ENCODE measurements at regions not wholly inside any gene's neighbourhood (a gene's known extent, or its start where the extent isn't known, plus 50 kb on each side); places are given as distances from the start of the nearest gene placed in this dataset.
"Not testable (repeated sequence)": the region's sequence is repeated elsewhere in the genome, so short reads cannot be mapped to it uniquely, and the experiment has no call there.

DNA sequence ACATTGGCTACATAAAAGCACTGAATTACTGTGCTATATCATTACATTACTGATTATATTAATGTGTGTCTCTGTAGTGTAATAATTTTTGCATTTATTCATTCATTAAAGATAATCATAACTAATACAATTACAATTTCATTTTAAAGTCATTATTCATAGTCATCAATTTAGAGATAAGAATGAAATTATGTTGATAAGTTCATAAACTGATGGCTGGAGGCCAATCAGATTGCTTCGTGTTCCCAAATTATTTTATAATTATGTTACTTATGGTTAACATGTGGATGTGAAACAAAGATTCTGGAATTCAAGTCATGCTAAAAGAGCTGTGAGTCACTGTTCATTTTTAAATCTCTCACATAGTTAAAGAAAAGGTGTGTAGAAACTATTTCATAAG, 223.4 kb upstream of the HAND2 start:
- no peak for DNase-seq

GRCh38 chr4:173752610-173753230, 222.7 kb upstream of the HAND2 start:
- DNase-seq = peak; percentile 29 to 54

- DNase-seq = peak; percentile 10 to 22
Observed at GRCh38 chr4:173748353-173748752, 218.3 kb upstream of the HAND2 start.

- DNase-seq = no peak
Observed at GRCh38 chr4:173747537-173748257, 217.7 kb upstream of the HAND2 start.

GRCh38 chr4:173746424-173746823, 216.4 kb upstream of the HAND2 start:
- DNase-seq = no peak

DNA sequence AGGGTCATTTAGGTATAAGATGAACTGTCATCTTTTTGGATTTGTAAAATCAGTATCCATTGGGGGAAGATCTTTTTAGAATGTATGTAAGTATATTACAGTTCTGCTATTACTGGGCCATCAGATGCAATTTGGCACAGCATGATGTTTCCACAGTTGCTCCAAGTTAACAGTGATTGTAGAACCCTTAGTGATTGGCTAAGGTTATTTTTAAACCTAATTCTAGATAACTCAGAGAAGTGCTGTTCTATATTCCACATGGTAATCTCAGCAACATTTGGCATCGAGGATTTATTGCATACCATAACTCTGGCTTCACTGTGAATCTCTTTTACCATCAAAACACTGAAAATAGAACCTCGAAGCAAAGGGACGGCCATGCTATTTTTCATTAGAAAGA, 215.7 kb upstream of the HAND2 start:
- DNase-seq = no peak

GRCh38 chr4:173736840-173737239, 206.8 kb upstream of the HAND2 start:
- peak in 1 of 2 experiments; percentile 18 for DNase-seq

DNA sequence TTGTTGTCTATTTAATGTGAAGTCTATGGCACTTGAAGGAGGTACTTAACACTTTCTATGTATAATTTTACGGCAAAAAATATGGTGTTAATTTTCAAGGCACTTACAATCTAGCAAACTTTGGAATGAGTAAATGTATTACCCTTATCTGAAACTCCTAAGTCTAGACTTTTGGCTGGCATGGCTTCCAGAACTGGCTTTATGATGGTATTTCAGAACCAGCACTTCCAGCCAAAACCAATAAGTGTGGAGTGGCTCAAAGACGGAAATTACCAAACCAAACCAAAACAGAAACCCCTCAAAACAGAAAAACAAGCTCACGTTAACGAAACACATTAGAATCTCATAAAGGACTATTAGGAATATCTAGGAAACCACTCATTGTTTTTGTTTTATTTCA, 205.6 kb upstream of the HAND2 start:
- no peak for DNase-seq

DNA sequence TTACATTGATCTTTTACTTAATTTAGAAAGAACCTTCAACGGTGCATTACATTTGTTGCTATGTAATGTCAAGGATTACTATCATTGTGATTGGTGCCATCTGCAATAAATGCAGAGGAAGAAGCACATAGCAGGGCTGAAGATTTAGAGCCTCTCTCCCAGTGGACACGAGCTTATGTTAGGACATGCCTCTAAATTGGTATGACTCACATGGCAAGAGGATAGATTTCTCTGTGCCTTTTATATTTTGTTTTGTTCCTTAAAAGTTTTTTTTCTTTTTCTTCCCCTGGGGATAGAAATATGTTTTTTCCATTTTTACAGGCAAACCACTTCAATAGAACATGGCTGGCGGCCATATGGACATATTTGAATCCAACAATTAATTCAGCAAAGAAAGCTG, 205.0 kb upstream of the HAND2 start:
- DNase-seq = no peak

DNA sequence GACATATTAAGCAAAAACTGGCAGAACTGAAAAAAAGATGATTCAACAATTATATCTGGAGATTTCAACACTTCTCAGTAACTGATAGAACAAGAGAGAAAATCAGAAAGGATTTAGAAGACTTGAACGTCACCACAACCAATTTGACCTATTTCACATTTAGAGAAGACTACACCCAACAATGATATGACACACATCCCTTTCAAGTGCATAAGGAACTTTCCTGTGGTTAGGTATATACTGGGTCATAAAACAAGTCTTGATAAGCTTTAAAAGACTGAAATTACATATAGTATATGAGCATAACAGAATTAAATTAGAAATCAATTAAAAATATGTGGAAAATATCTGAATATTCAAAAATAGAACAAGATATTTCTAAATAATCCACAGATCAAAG, 201.2 kb upstream of the HAND2 start:
- DNase-seq = no peak

DNA sequence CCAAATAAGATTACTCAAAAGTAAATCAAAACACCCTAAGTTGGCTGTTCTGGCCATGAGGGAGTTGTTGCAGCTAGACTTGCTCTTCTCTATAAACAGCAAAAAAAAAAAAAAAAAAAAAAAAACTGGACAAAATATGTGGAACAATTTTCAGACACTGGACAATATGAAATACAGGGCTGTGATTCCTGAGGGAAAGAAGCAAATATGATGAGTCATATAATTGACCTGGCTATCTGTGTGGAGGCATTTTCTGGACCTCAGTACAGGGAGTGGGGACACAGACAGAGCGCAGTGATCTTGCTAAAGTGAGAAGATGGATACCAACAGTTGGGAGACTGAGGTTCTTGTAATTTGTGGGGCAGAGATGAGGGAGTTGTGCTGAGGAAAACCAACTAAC, 192.0 kb upstream of the HAND2 start:
- DNase-seq = no peak

GRCh38 chr4:173718504-173718903, 188.5 kb upstream of the HAND2 start:
- not testable (repeated sequence) for DNase-seq

- no peak for DNase-seq
Observed at GRCh38 chr4:173717581-173717980, 187.6 kb upstream of the HAND2 start.

DNA sequence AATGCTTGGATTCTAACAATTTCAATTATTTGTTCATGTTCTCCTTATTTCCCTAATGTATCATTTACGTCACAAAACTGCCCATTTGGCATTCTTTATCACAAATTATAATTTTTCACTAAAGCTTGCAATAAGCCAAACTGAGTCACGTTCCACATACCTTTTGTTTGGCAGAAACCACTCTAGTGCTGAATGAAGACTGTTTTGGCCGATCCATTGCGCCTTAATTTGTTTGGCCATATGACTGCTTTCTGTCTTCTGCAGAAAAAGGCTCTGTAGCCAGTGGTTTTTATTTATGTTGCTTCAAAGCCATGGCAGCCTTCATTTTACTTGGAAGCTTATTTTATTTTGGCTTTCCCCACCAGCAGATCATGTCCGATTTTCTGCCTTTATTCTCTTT, 184.4 kb upstream of the HAND2 start:
- DNase-seq = no peak

GRCh38 chr4:173713026-173713425, 183.0 kb upstream of the HAND2 start:
- no peak for DNase-seq

DNA sequence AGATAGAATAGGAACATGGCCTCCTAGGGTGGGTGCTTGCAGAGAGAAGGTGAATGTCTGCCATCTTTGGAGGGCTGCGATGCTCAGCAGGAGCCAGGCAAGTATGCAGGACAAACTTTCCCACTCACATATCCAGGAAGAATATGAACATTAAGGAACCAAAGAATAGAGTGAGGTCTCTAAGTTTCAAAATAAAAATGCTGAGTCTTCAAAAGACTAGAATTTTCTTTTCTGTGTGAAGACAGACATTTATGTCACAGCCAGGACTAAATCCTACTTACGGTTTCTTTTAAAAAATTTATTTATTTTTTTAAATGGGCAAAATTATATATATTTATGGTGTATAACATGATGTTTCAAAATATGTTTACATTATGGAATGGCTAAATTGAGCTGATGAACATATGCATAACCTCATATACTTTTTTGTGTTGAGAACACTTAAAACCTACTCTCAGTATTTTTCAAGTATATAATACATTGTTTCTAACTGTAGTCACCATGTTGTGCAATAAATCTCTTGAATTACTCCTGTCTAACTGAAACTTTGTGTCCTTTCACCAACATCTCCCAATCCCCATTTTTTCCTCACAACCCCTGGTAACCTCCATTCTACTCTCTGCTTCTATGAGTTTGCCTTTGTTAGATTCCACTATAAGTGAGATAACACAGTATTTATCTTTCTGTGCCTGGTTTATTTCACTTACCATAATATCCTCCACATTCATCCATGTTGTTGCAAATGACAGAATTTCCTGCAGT, 177.8 kb upstream of the HAND2 start:
- DNase-seq = no peak

GRCh38 chr4:173704201-173704600, 174.2 kb upstream of the HAND2 start:
- no peak for DNase-seq

GRCh38 chr4:173703021-173703420, 173.0 kb upstream of the HAND2 start:
- no peak for DNase-seq

DNA sequence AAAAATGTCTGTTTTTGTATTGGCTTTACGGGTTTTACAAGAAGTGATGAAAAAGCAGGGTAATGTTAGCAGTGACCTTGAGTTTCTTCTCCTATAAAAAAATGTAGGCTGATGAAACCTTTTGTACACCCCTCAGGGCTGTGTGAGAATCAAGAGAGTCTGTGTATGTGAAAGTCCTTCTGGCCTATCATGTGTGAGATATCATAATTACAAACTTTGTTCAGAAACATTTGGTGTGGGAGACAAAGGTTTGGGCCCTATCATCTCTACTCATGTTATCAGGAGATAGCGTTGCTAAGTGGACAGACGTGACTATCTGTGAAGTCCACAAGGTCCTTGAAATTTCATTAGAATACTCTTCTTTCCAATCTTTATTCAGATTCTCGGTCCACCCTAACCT, 170.6 kb upstream of the HAND2 start:
- no peak for DNase-seq

- no peak for DNase-seq
Observed at GRCh38 chr4:173699841-173700475, 169.9 kb upstream of the HAND2 start.

- DNase-seq = no peak
Observed at GRCh38 chr4:173698557-173699262, 168.7 kb upstream of the HAND2 start.

DNA sequence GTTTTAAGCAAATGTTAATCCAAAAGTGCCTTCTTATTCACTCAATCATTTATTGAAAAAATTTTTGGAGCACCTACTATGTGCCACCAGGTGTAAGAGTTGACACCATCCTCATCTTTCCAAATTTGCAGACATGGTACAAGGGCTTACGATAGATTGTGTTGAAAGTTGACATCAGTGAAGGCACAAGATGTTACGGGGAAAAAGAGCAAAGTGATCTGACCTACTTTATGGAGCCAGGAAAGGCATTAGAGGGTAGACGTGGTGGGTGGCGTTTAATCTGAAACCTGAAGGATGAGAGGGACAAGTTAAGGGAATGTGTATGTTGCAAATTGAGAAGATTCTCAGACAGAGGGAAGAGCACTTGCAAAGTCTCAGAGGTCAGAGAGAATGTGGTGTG, 167.8 kb upstream of the HAND2 start:
- no peak for DNase-seq

DNA sequence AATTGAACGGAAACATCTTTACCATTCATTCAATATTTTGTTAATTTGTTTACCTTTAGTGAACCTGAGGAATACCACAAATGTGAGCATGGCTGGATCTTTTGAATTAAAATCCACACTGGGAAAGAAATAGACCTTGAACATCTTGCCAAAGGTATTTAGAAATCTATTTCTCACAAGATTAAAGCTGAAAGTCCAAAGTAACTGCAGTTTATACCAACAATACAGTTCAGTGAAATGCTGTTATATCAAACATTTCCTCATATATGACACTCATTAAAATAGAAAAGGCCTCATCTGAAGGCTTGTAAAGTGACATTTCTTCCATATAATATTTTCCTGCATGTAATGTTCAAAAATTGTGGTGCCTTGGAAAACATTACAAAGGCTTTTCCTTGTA, 166.5 kb upstream of the HAND2 start:
- no peak for DNase-seq

All from Kasumi-1 (cell line).